Activated CD8-positive, alpha-beta memory T cell treated with anti-CD3 and anti-CD28 coated beads, Interleukin-2, amount 50 U/mL, for 48 hours (primary cell): ENCODE measurements at regions not wholly inside any gene's neighbourhood (a gene's known extent, or its start where the extent isn't known, plus 50 kb on each side); places are given as distances from the start of the nearest gene placed in this dataset.

ENCODE experiments used
- DNase-seq: peaks from one replicate; pipeline ENCODE4 v3.0.0-alpha.2; 2020

- DNase-seq = no peak
Observed at GRCh38 chr22:48332438-48333322, 1495.0 kb downstream of the BRD1 start.

DNA sequence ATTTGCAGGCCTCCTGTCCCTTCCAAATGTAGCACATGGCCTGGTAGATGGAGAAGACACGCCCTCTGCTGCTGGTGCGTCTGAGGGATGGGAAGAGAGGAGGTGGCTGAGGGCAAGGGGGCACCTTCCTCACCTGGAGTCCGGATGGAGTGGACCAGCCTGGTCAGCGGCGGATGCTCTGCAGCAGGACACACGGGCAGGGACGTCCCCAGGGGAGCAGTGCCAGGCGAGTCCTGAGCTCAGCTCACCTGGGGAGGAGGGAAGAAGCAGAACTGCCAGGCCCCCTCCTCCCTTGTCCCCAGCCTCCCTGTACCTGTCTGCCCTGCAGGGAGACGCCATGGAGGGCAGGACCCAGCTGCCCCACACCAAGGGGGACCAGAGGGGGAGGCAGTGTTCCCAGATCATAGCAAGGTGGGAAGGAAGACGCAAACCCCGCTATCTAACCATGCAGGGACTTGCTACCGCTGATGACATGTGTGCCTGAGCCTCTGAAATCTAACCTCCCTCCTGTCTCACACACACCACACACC, 1495.9 kb downstream of the BRD1 start:
- no peak for DNase-seq

DNA sequence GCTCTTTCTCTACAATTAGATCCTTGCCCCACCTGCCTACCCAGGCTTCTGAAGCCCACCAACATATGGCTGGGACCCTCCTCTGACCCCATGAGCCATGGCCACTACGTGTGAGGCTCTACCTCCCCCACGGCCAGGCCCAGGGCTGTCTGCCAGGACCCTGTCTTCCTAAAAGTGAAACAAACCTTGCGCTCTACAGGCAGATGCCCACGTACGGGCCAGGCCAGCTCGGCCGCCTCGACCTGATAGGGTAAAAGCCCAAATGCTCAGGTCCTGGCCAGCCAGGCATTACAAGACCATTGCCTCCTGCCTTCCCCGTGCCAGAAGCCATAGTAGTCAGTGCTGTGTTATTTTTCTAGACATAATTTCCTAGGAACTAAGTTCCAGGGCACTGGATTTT, 1496.4 kb downstream of the BRD1 start:
- no peak for DNase-seq

- no peak for DNase-seq
Observed at GRCh38 chr22:48327721-48328120, 1500.0 kb downstream of the BRD1 start.

DNA sequence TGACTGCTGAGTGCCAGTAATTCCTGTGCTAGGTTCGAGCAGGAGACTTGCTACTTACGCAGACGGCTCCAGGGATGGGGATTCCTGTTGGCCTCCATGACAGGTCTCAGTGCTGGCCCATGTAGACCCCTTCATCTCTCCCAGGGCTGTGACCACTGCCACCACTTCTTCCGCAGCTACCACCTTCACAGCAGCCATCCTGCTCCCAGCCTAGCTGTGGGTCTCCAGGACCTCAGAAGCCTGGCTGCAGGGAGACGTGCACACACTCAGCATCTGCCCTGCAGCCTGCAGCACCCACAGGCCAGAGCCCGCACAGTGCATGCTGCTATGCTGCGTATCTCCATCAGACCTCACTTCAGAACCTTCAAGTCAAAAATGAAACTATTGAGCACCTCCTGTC, 1503.9 kb downstream of the BRD1 start:
- DNase-seq = no peak

GRCh38 chr22:48322907-48323306, 1504.8 kb downstream of the BRD1 start:
- no peak for DNase-seq

DNA sequence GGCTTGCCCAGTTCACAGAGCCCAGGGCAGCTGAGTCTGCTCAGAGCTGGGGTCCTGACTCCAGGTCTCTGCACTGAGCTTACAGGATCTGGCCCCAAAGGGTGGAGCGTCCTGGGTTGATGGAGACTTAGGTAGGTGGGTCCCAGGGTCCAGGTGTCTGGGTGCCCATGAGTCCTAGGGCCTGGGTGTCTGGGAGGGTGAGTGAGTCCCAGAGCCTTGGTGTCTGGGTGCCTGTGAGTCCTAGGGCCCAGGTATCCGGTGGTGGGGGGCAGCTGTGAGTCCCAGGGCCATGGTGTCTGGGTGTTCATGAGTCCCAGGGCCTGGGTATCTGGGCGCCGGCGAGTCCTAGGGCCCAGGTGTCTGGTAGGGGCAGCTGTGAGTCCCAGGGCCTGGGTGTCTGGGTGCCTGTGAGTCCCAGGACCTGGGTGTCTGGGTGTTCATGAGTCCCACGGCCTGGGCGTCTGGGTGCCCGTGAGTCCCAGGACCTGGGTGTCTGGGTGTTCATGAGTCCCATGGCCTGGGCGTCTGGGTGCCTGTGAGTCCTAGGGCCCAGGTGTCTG, 1505.6 kb downstream of the BRD1 start:
- DNase-seq = no peak

DNA sequence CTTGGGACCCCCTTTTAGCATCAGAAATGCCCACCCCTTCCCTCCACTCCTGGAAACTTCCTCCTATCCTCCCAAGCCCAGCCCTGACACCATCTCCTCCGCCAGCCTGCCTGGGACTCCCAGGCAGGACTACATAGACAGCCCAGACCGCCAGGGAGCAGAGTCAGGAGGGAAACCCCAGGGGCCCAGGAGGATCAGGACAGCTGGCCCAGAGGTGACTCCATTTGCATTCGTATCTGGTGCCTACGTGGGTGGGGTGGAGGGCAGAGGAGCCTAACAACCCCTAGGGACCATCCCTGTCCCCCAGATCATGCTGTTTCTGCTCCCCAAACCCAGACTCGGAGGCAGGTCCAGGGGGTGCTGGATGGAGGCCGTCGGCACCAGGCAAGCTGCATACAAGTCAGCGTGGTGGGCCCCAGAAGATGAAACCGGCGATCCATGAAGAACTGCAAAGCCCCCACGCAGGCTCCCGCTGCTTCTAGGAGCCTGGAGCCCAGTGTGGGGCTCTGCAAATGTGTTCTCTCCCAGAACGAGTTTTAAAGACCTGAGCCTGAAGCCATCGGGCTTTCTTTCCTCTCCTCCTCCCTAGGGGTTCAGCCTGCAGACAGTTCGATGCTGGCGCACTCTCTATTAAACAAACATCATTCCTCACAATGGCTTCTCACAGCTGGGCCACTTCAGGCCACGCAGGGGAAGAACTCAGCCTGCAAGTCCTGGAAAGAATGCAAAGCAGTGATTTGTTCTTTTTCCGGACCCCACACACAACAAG, 1506.8 kb downstream of the BRD1 start:
- DNase-seq = no peak

DNA sequence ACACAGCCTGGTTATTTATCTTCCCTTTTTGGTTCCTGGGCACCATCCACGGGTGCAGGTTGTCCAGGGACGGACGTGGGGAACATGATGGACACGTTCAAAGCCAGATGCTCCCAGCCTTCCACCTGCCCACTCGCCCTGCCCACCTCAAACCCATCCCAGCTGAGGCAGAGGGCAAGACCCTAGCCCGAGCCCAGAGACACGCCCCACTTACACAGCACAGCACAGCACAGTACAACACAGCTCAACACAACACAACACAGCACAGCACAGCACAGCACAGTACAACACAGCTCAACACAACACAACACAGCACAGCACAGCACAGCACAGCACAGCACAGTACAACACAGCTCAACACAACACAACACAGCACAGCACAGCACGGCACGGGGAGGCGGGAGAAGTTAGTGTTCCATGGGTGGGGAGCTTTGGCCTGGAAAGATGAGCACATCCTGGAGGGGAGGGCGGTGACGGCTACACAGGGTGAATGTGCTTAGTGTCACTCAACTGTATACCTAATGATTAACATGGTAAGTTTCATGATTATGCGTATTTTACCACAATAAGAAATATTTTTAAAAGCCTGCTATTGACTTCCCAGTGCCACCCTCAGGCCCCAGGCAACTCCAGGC, 1507.5 kb downstream of the BRD1 start:
- no peak for DNase-seq

DNA sequence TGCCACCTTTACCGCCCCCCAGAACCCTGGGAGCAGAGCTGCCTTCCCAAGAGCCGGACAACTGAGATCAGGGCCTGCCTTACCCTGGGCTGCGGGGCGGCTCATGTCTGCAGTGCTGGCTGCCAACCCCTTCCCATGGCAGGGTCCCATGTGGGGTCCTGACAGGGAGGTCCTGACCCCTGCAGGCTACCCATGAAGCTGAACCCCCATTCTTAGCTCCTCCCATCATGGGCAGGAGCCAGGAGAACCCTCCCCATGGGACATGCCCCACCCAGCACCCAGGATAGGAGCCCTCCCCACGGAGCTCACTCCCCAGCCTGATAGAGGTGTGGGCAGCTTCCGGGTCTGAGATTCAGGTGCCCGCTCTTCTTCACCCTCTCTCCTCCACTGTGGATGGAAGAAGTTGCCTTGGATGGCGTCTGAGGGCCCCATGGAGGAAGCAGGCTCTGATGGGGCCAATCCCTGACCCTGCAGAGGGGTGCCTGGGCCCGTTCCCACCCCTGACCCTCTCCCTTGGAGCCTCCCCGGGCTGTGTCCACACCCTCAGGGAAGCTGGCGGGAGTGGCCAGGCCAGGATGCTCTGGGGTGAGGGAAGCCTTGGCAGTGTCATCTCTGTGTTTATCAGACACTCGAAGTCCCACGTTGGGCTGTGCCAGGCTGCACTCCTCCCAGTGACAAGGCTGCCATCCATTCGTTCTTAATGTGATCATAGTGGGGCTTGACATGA, 1508.2 kb downstream of the BRD1 start:
- no peak for DNase-seq

DNA sequence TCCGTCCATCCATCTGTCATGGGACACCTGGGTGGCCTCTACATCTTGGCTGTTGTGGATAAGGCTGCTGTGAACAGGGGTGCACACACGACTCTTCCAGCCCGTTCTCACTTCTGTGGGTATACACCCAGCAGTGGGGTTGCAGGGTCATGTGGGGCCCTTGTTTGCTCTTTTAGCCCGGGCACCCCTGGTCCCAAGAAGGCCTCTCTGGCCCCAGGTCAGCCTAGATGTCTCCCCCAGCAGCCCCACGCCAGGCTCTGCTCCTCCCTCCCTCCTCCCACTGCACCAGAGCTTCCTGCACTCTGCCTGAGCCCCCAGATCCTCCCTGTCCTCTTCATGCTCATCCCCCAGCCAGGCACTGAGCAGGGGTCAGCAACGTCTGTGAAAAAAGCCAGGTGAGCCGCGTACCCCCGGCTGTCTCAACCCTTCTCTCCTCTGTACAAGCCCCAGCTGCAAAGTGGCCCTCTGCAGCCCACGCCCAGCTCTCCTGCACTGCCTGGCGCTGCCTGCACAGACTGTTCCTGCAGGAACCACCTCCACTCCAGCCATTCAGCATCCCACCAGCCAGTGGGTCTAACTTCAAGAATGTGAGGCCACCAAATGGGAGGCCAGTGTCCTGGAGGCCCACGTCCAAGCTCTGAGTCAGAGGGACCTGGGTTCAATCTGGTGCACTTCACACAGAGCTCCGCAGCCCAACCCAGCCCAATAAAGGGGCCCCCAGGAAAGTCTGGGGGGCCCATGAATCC, 1508.9 kb downstream of the BRD1 start:
- DNase-seq = no peak

DNA sequence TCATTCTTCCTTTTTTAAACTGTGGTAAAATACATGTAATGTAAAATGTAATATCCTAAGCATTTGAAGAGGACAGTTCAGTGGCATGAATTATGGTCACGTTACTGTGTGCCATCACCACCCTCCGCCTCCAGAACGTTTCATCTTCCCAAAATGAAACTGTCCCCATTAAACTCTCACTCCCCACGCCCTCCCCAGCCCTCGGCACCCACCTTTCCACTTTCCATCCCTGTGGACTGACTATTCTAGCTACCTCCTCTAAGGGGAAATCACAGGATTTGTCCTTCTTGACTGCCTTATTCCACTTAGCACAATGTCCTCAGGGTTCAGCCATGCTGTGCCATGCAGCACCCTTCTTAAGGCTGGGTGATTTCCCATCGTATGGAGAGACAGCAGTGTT, 1509.5 kb downstream of the BRD1 start:
- DNase-seq = no peak

DNA sequence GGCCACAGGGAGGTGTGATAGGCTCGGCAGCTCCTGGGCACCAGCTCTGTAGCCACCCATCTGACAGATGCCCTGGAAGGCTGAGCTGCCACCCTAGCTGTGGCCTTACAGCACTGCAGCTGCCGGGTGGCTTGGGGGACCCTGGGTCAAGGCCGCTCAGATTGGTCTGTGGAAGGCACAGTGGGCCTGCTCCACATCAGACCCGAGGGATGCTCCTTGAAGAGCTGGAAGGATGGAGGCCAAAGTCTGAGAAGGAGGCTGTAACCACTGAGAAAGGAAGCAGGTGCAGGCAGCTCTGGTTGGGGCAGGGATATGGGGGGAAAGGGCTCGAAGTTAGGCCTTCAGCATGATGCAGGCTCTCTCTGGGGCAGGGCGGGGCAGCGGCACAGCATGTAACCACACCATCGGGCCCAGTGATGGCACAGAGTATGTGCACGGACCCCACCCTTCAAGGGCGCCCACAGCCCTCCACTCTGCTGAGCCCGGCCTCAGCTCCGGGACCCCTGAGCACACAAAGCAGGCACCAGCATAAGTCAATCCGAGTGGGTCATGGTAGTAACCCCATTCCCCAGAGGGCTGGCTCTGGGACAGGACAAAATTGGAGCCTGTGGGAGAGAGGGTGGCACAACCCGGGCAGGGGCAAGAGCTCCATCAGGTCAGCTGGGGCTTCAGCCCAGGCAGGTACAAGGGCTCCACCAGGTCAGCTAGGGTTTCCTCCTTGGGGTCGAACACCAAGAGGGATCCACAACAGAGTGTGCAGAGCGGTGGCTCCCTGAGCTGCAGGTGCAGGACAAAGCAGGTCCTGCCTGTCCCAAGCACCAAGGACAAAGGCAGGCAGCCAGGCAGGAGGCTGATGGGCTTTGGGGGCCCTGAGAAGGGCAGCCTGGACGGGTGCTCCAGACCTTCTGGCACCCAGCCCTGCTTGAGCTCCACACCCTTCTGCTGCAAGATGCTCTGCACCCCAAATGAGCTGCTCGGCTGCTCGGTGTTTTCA, 1511.1 kb downstream of the BRD1 start:
- no peak for DNase-seq

- no peak for DNase-seq
Observed at GRCh38 chr22:48315439-48316256, 1512.0 kb downstream of the BRD1 start.

DNA sequence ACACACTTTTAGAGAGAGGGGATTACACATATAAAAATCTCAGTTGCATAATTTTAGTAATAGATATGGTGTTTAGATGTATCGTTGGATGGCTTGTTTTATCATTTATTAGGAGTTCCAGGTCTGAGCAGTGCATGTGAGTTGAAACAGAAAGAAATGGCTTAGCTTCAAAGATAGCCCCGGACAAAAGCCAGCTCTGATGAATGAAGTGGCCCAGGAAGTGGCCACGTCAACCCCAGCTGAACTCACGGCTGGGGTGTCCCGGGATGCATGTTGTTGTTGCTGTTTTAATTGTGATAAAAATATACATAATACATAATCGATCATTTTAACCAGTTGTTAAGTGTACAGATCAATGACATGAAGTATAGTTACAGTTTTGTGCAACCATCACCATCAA, 1513.6 kb downstream of the BRD1 start:
- no peak for DNase-seq

DNA sequence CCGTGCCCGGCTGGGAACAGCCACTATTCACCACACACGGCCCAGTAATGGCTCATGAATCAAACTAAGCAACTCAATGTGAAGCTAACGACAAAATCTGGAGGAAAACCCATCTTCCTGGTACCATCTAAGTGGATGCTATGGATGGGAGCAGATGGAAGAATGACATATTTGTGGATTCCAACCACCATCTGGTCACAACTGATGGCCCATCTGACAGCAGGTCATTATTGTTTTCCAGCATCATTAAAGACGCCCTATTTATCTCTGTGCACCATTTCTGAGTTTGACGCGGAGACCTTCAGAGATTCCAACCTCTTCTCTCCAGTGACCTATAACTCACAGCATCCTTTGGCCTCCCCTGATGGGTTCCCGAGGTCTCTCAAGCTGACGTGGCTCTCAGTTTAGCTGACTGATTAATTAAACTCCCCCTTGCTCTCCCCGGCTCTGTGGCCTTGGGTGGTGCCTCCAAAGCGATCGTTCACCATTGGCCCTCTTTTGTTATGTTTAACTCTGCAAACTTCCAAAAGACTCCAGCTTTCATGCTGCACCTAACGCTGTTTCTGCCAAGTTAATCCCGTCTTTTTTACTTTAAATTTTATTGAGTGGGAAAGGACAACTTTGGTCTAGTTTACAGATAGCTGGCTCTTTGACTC, 1514.4 kb downstream of the BRD1 start:
- no peak for DNase-seq

DNA sequence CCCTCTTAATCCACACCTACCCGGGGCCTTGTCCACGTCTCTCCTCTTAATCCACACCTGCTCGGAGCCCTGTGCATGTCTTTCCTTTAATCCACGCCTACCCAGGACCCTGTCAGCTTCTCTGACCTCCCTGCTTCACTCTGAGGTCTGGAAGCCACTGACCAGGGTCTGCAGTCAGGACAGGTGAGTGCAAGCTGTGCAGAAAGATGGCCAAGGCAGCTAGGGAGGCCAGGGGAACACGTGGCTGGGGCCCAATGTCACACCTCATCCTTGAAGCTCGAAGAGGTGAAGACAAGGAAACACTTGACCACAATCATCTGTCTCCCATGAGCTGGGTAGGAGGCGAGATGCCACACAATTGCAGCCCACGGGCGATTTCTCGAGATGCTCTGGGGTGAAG, 1516.9 kb downstream of the BRD1 start:
- no peak for DNase-seq

DNA sequence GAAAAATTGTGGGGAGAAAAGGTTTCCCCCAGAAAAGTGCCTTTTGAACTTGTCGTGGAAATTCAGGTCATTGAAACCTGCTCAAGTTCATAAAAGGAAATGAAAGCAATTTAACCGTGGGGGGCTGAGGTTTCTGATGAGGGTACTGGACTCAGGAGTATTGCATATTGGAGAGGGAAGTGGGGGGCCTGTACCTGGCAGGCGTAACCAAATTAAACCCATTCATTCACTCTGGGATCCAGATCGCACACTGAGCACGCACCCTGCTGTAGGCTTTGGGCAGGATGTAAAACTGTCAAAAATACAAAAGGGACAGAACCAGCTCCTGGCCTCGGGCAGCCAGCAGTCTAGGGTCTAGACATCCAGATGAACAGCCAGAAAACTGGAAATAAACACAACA, 1517.4 kb downstream of the BRD1 start:
- no peak for DNase-seq

DNA sequence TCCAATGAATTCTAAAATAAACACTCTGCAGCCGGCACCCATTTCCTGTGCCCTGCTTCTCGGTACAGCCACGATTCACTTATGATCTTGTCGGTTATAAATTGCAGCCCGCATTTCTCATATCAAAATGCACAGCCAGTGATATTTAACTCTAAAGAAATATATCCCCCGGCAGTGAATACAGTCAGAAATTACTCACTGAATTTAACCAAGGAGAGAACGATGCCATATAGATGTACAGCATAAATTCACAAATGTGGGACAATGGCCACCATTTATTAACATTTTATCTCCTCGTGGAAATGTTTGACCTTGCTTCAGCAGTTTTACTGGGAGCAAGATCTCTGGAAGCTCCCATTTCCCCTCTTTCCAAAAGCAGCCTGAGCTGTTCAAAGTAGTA, 1517.8 kb downstream of the BRD1 start:
- DNase-seq = no peak
